GM12873 (cell line): ENCODE measurements at regions not wholly inside any gene's neighbourhood (a gene's known extent, or its start where the extent isn't known, plus 50 kb on each side); places are given as distances from the start of the nearest gene placed in this dataset.

Experiments
- TF ChIP-seq, protein P1 (sequence below): IDR thresholded peaks from 2 replicates; pipeline ENCODE4 v1.5.1; 2012; ENCODE audit warnings: low read depth, mild to moderate bottlenecking, moderate library complexity, low read length, control low read depth; ENCODE audit not compliant: insufficient read depth; ENCODE audit errors: missing control alignments

DNA sequence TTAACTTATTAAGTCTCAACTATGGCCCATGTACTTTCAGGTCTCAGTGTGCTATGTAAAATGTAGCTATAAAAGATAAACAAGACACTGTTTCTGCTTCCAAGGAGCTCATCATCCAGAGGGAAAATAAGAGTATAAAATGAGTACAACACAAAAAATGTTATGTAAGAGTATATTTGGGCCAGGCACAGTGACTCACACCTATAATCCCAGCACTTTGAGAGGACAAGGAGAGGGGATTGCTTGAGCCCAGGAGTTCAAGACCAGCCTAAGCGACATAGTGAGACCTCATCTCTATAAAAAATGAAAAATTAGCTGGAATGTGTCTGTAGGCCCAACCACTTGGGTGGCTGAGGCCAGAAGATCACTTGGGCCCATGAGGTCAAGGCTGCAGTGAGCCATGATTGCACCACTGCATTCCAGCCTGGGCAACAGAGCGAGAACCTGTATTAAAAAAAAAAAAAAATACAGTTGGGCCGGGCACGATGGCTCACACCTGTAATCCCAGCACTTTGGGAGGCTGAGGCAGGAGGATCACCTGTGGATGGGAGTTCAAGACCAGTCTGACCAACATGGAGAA is 124.0 kb downstream of the EDN1 start:
- TF ChIP-seq, protein P1, sequence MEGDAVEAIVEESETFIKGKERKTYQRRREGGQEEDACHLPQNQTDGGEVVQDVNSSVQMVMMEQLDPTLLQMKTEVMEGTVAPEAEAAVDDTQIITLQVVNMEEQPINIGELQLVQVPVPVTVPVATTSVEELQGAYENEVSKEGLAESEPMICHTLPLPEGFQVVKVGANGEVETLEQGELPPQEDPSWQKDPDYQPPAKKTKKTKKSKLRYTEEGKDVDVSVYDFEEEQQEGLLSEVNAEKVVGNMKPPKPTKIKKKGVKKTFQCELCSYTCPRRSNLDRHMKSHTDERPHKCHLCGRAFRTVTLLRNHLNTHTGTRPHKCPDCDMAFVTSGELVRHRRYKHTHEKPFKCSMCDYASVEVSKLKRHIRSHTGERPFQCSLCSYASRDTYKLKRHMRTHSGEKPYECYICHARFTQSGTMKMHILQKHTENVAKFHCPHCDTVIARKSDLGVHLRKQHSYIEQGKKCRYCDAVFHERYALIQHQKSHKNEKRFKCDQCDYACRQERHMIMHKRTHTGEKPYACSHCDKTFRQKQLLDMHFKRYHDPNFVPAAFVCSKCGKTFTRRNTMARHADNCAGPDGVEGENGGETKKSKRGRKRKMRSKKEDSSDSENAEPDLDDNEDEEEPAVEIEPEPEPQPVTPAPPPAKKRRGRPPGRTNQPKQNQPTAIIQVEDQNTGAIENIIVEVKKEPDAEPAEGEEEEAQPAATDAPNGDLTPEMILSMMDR = no peak

- TF ChIP-seq, protein P1 = no peak
Measured at GRCh38 chr6:12415980-12416598, 125.9 kb downstream of the EDN1 start.

DNA sequence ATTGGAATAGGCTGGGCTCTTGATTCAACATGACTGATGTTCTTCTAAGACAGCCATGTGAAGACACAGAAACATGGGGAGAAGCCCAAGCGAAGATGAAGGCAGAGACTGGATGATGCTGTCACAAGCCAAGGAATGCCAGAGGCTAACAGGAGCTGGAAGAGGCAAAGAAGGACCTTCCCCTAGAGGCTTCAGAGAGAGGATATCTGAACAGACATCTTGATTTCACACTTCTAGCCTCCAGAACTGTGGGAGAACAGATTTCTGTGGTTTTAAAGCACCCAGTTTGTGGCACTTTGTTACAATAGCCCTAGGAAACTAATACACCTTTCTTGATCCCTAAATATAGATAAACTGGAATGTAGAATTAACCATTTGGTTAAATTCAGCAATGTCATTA is 127.0 kb downstream of the EDN1 start:
- TF ChIP-seq, protein P1 = no peak

GRCh38 chr6:12418946-12419345 is 128.8 kb downstream of the EDN1 start:
- TF ChIP-seq, protein P1 = no peak

DNA sequence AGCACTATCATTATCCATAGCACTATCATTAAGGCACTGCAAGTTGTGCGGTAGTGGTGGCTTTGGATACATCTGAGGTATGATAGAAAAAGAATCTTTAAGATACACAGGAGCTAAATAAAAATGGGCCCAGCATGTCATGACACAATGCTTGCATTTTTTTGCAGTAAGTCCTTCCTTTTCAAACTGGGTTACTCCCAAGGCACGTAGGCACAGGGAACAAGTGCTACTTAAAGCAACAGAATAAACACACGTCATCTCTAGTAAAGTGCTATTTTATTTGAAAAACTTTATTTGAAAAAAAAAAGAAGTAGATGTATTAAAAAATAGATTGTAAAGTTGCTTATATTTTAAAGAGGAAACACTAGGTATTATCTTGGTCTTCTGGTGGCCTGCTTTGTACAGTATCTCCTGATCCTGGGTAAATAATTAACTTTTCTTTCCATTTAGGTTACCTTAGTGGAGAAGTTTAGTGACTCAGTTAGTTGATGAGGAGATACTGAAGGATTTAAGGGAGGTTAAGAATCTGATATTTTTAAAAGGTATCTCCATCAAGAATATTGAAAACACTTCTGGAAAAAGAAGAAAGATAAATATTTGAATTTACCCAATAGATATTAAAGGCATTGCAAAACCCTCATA is 129.6 kb downstream of the EDN1 start:
- TF ChIP-seq, protein P1 = no peak

GRCh38 chr6:12420626-12421025 is 130.5 kb downstream of the EDN1 start:
- TF ChIP-seq, protein P1 = no peak

- TF ChIP-seq, protein P1 = no peak
Measured at GRCh38 chr6:12421596-12421995, 131.4 kb downstream of the EDN1 start.
